GM18519 (cell line): ENCODE measurements at regions not wholly inside any gene's neighbourhood (a gene's known extent, or its start where the extent isn't known, plus 50 kb on each side); places are given as distances from the start of the nearest gene placed in this dataset.

ENCODE experiments used
- ATAC-seq: cut with Tn5 transposase; IDR thresholded peaks from one replicate; pipeline ENCODE4 v1.9.1; 2021; ENCODE audit warnings: mild to moderate bottlenecking, moderate library complexity; ENCODE audit not compliant: unreplicated experiment, low FRiP score

- no peak for ATAC-seq
Observed at GRCh38 chrX:69031181-69031580, 134.1 kb downstream of the PJA1 start.

- no peak for ATAC-seq
Observed at GRCh38 chrX:69029771-69030170, 135.5 kb downstream of the PJA1 start.

- ATAC-seq: no peak
Observed at GRCh38 chrX:69028761-69029120, 136.5 kb downstream of the PJA1 start.

GRCh38 chrX:69028006-69028760 lies 137.1 kb downstream of the PJA1 start:
- ATAC-seq: peak; percentile 85

- no peak for ATAC-seq
Observed at GRCh38 chrX:69027181-69028005, 137.9 kb downstream of the PJA1 start.

- no peak for ATAC-seq
Observed at GRCh38 chrX:69025802-69026301, 139.4 kb downstream of the PJA1 start.

GRCh38 chrX:69024931-69025330 lies 140.3 kb downstream of the PJA1 start:
- ATAC-seq: no peak

- ATAC-seq: no peak
Observed at GRCh38 chrX:69024161-69024736, 141.0 kb downstream of the PJA1 start.

- no peak for ATAC-seq
Observed at GRCh38 chrX:69022430-69022829, 142.8 kb downstream of the PJA1 start.

- no peak for ATAC-seq
Observed at GRCh38 chrX:69021141-69021960, 143.9 kb downstream of the PJA1 start.

- ATAC-seq: no peak
Observed at GRCh38 chrX:69020316-69020715, 144.9 kb downstream of the PJA1 start.

- ATAC-seq: no peak
Observed at GRCh38 chrX:69019073-69019890, 146.0 kb downstream of the PJA1 start.

- no peak for ATAC-seq
Observed at GRCh38 chrX:69018416-69019072, 146.7 kb downstream of the PJA1 start.

GRCh38 chrX:69016293-69016941 lies 148.8 kb downstream of the PJA1 start:
- ATAC-seq: no peak

GRCh38 chrX:69015564-69016292 lies 149.5 kb downstream of the PJA1 start:
- no peak for ATAC-seq

GRCh38 chrX:69015156-69015555 lies 150.1 kb downstream of the PJA1 start:
- ATAC-seq: no peak

GRCh38 chrX:69014200-69014599 lies 151.1 kb downstream of the PJA1 start:
- ATAC-seq: no peak

- no peak for ATAC-seq
Observed at GRCh38 chrX:69010339-69010738, 154.9 kb downstream of the PJA1 start.
